ENCODE measurements at regions not wholly inside any gene's neighbourhood (a gene's known extent, or its start where the extent isn't known, plus 50 kb on each side); places are given as distances from the start of the nearest gene placed in this dataset.

GRCh38 chr11:97611345-97611744 is 1221.5 kb downstream of the JRKL start:
- Mint-ChIP-seq H3K9me3 (peaks cover 12 to 20% of the 10 kb centered on the region in 2 experiments), H3K27me3 (ENCODE audit: low read depth) (no peaks in the 10 kb centered on the region; the same call in 1 of the 2 replicates), H3K4me1 (peaks cover 0 to 4% of the 10 kb centered on the region in 2 experiments; a peak in 1 of 4 replicates), H3K27ac (no peak overlapping the region), H3K4me3 (no peak overlapping the region), H3K36me3 (ENCODE audit: insufficient read depth in 1 of 3, low read depth in 3 of 3) (peaks cover 2 to 18% (median 9%) of the 10 kb centered on the region in 3 experiments; a peak in 4 of 7 replicates)
- no peak overlapping the region for H4K5ac ChIP-seq (ENCODE audit: insufficient read length, low read depth, low read length)
- no peaks in the 10 kb centered on the region for H3K27me3 ChIP-seq (ENCODE audit: insufficient read depth, low read length)
- TF ChIP-seq, protein P1, sequence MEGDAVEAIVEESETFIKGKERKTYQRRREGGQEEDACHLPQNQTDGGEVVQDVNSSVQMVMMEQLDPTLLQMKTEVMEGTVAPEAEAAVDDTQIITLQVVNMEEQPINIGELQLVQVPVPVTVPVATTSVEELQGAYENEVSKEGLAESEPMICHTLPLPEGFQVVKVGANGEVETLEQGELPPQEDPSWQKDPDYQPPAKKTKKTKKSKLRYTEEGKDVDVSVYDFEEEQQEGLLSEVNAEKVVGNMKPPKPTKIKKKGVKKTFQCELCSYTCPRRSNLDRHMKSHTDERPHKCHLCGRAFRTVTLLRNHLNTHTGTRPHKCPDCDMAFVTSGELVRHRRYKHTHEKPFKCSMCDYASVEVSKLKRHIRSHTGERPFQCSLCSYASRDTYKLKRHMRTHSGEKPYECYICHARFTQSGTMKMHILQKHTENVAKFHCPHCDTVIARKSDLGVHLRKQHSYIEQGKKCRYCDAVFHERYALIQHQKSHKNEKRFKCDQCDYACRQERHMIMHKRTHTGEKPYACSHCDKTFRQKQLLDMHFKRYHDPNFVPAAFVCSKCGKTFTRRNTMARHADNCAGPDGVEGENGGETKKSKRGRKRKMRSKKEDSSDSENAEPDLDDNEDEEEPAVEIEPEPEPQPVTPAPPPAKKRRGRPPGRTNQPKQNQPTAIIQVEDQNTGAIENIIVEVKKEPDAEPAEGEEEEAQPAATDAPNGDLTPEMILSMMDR (conservative IDR thresholded peaks at IDR 0.05) = no peak
- WGBS (ENCODE audit: extremely low coverage, insufficient read length, low lambda C conversion rate) = no CpG with 5 or more reads among the region's 10 CpGs
- no peaks in the 10 kb centered on the region for H3K23me2 ChIP-seq (ENCODE audit: insufficient read length, low read depth, low read length, poor library complexity, severe bottlenecking)
- H2BK5ac ChIP-seq (ENCODE audit: insufficient read length, low read length) = no peak overlapping the region
- no peak overlapping the region for H3K14ac ChIP-seq (ENCODE audit: insufficient read depth, low read length)
- H3K56ac ChIP-seq (ENCODE audit: insufficient read length, low read depth, low read length) = no peak overlapping the region
- H2BK120ac ChIP-seq (ENCODE audit: low read depth, low read length, poor library complexity, severe bottlenecking) = no peak overlapping the region
- no peaks in the 10 kb centered on the region for H3K4me1 ChIP-seq (ENCODE audit: insufficient read depth, low read length)
- H3K79me1 ChIP-seq (ENCODE audit: insufficient read depth, low read depth, low read length, poor library complexity, severe bottlenecking) = no peaks in the 10 kb centered on the region
- no peak overlapping the region for H3T11ph ChIP-seq (ENCODE audit: low read length)
- H2BK20ac ChIP-seq (ENCODE audit: low read depth, low read length, poor library complexity, severe bottlenecking) = no peak overlapping the region
- H3K4me2 ChIP-seq (ENCODE audit: insufficient read depth, insufficient read length, low read length) = no peak overlapping the region
- H3K27ac ChIP-seq (ENCODE audit: insufficient read length, low read depth, low read length) = no peak overlapping the region
- H3K18ac ChIP-seq (ENCODE audit: insufficient read length, low read depth, low read length) = no peak overlapping the region
- no peaks in the 10 kb centered on the region for H4K20me1 ChIP-seq (ENCODE audit: control insufficient read depth, insufficient read depth, insufficient read length)
- no peak overlapping the region for H3K9ac ChIP-seq (ENCODE audit: extremely low read depth, insufficient read length, low read length)
- no peaks in the 10 kb centered on the region for H3K79me2 ChIP-seq (ENCODE audit: insufficient read depth, low read length)
- H2BK15ac ChIP-seq (ENCODE audit: low read depth, low read length) = no peak overlapping the region
- no peak overlapping the region for H3K4ac ChIP-seq (ENCODE audit: low read depth, low read length)
- no peak overlapping the region for H4K8ac ChIP-seq (replicated peaks; ENCODE audit: insufficient read length, low read depth, low read length)
- no peak for DNase-seq
- H3K23ac ChIP-seq (ENCODE audit: insufficient read length, low read depth, low read length) = no peak overlapping the region
- H4K91ac ChIP-seq (ENCODE audit: insufficient read length, low read depth, low read length) = no peak overlapping the region
- H2AK5ac ChIP-seq (ENCODE audit: insufficient read length, low read length) = no peak overlapping the region
- H2AFZ ChIP-seq (ENCODE audit: low read length) = no peak overlapping the region
- no peaks in the 10 kb centered on the region for H3K9me3 ChIP-seq (ENCODE audit: control insufficient read depth, low read depth, low read length)
- H2BK12ac ChIP-seq (ENCODE audit: insufficient read length, low read depth, low read length) = no peak overlapping the region
